ENCODE measurements at regions not wholly inside any gene's neighbourhood (a gene's known extent, or its start where the extent isn't known, plus 50 kb on each side); places are given as distances from the start of the nearest gene placed in this dataset.

DNA sequence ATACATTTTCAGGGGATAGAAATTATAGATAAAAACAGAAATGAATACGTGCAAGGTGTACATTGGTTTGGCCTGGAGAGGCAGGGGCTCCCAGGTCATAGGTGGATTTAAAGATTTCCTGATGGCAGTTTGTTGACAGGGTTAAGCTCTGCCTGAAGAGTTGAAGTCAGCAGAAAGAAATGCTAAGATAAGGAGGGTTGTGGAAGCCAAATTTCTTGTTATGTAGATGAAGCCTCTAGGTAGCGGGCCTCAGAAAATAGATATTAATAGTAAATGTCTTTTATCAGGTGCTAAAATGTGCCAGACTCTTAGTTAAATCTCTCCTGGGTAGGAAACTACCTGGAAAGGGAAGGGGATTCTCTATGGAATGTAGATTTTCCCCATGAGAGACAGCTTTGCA lies 188.8 kb downstream of the CDH26 start:
- TF ChIP-seq CTCF (IDR thresholded peaks at IDR 0.05) (no peak), MYC (IDR thresholded peaks at IDR 0.05; ENCODE audit: borderline replicate concordance, low read length) (no peak), POLR2A (IDR thresholded peaks at IDR 0.05; ENCODE audit: low read length) (no peak), RCOR1 (IDR thresholded peaks at IDR 0.05; ENCODE audit: low read depth, low read length) (no peak), MAZ (IDR thresholded peaks at IDR 0.05; ENCODE audit: borderline replicate concordance, low read depth, low read length) (no peak), FOSL2 (IDR thresholded peaks at IDR 0.05) (no peak), FOSL2 (CRISPR knock-in tag; IDR thresholded peaks at IDR 0.05) (no peak)
